ENCODE measurements at regions not wholly inside any gene's neighbourhood (a gene's known extent, or its start where the extent isn't known, plus 50 kb on each side); places are given as distances from the start of the nearest gene placed in this dataset.
A peak's percentile ranks its signal among the peaks of the same experiment; 100 is the strongest.

GRCh38 chr4:111605111-111605510 lies 540.1 kb upstream of the FAM241A start:
- no peak for TF ChIP-seq CTCF (IDR thresholded peaks at IDR 0.05; ENCODE audit: low read depth, low read length)
- Histone ChIP-seq H3K36me3 (no peaks in the 10 kb centered on the region), H3K4me3 (ENCODE audit: low read depth, low read length) (no peak overlapping the region), H3K27ac (no peak overlapping the region), H3K27me3 (ENCODE audit: insufficient read depth, low read depth, severe bottlenecking) (no peaks in the 10 kb centered on the region), H3K9me3 (ENCODE audit: severe bottlenecking) (no peaks in the 10 kb centered on the region)
- DNase-seq: no peak

GRCh38 chr4:111610681-111611080 lies 534.6 kb upstream of the FAM241A start:
- no peak for TF ChIP-seq CTCF (IDR thresholded peaks at IDR 0.05; ENCODE audit: low read depth, low read length)
- Histone ChIP-seq H3K9me3 (ENCODE audit: severe bottlenecking) (no peaks in the 10 kb centered on the region), H3K36me3 (no peaks in the 10 kb centered on the region), H3K27me3 (ENCODE audit: insufficient read depth, low read depth, severe bottlenecking) (no peaks in the 10 kb centered on the region), H3K27ac (no peak overlapping the region), H3K4me3 (ENCODE audit: low read depth, low read length) (no peak overlapping the region)
- no peak for DNase-seq

- Histone ChIP-seq H3K27ac (no peak overlapping the region), H3K27me3 (ENCODE audit: insufficient read depth, low read depth, severe bottlenecking) (no peaks in the 10 kb centered on the region), H3K4me3 (ENCODE audit: low read depth, low read length) (no peak overlapping the region), H3K36me3 (no peaks in the 10 kb centered on the region), H3K9me3 (ENCODE audit: severe bottlenecking) (peaks cover 3% of the 10 kb centered on the region)
- no peak for TF ChIP-seq CTCF (IDR thresholded peaks at IDR 0.05; ENCODE audit: low read depth, low read length)
- no peak for DNase-seq
Measured at GRCh38 chr4:111618908-111619307, 526.3 kb upstream of the FAM241A start.

- H3K9me3 ChIP-seq (ENCODE audit: severe bottlenecking): peaks cover 2% of the 10 kb centered on the region
- no peak overlapping the region for H3K27ac ChIP-seq
- no peak for TF ChIP-seq CTCF (IDR thresholded peaks at IDR 0.05; ENCODE audit: low read depth, low read length)
- no peaks in the 10 kb centered on the region for H3K36me3 ChIP-seq
- H3K27me3 ChIP-seq (ENCODE audit: insufficient read depth, low read depth, severe bottlenecking): peaks cover 5% of the 10 kb centered on the region
- no peak overlapping the region for H3K4me3 ChIP-seq (ENCODE audit: low read depth, low read length)
- DNase-seq: no peak
Measured at GRCh38 chr4:111628437-111628836, 516.8 kb upstream of the FAM241A start.

- H3K9me3 ChIP-seq (ENCODE audit: severe bottlenecking): peaks cover 1% of the 10 kb centered on the region
- H3K27ac ChIP-seq: no peak overlapping the region
- H3K4me3 ChIP-seq (ENCODE audit: low read depth, low read length): no peak overlapping the region
- H3K27me3 ChIP-seq (ENCODE audit: insufficient read depth, low read depth, severe bottlenecking): peaks cover 8% of the 10 kb centered on the region
- no peaks in the 10 kb centered on the region for H3K36me3 ChIP-seq
- no peak for DNase-seq
- 0 out of 2 replicates have a peak, but pooled peaks have one; percentile 9 for TF ChIP-seq CTCF (IDR thresholded peaks at IDR 0.05; ENCODE audit: low read depth, low read length)
Measured at GRCh38 chr4:111630705-111631104, 514.5 kb upstream of the FAM241A start.

GRCh38 chr4:111631215-111631999 lies 513.8 kb upstream of the FAM241A start:
- Histone ChIP-seq H3K27ac (no peak overlapping the region), H3K27me3 (ENCODE audit: insufficient read depth, low read depth, severe bottlenecking) (peaks cover 9% of the 10 kb centered on the region), H3K9me3 (ENCODE audit: severe bottlenecking) (no peaks in the 10 kb centered on the region), H3K36me3 (no peaks in the 10 kb centered on the region), H3K4me3 (ENCODE audit: low read depth, low read length) (no peak overlapping the region)
- DNase-seq: no peak
- peak; percentile 45; the same call in 1 of the 2 replicates for TF ChIP-seq CTCF (IDR thresholded peaks at IDR 0.05; ENCODE audit: low read depth, low read length)

Measured in WERI-Rb-1 (cell line).